Epithelial cell of proximal tubule (primary cell): ENCODE measurements at regions not wholly inside any gene's neighbourhood (a gene's known extent, or its start where the extent isn't known, plus 50 kb on each side); places are given as distances from the start of the nearest gene placed in this dataset.

Experiments
- DNase-seq: peaks from one replicate; pipeline ENCODE4 v3.0.0-alpha.2; 2011; ENCODE audit warnings: low read depth
- H3K4me3 ChIP-seq: 2 replicates; pipeline ENCODE4 v1.5.1; 2011; ENCODE audit warnings: low read depth, mild to moderate bottlenecking, low read length
- CTCF ChIP-seq: conservative IDR thresholded peaks from 2 replicates; pipeline ENCODE4 v1.5.1; 2012; ENCODE audit warnings: low read depth, mild to moderate bottlenecking, low read length

- no peak for DNase-seq
- no peak for TF ChIP-seq CTCF
- no peak overlapping the region for H3K4me3 ChIP-seq
These were observed 86.5 kb upstream of the GALNT18 start for GRCh38 chr11:11708256-11708655.

GRCh38 chr11:11706028-11706427 is 84.2 kb upstream of the GALNT18 start:
- no peak for TF ChIP-seq CTCF
- H3K4me3 ChIP-seq = no peak overlapping the region

GRCh38 chr11:11703885-11704284 is 82.1 kb upstream of the GALNT18 start:
- no peak for TF ChIP-seq CTCF
- no peak for DNase-seq

More at GRCh38 chr11:11706028-11706427, 84.2 kb upstream of the GALNT18 start:
- no peak for DNase-seq

DNA sequence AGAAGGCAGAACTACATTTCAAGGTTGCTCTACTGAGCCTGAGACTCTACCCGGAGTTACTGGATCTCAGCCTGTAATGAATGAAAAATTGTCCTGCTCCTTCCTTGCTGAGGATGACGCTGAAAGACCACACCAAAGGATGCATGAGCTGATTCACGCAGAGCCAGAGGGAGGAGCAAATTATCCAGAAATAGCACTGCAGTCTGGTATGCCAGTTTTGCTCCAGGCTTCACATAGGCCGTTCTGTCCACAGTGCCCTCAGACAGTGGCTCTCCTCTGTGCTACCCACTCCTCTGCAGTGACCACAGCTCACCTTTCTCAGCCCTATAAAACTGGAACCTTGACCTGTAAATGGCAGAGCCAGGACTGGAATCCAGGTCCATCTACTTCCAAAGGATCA is 79.3 kb upstream of the GALNT18 start:
- H3K4me3 ChIP-seq = no peak overlapping the region
- DNase-seq = no peak
- TF ChIP-seq CTCF = no peak

More at GRCh38 chr11:11703885-11704284, 82.1 kb upstream of the GALNT18 start:
- H3K4me3 ChIP-seq = no peak overlapping the region

DNA sequence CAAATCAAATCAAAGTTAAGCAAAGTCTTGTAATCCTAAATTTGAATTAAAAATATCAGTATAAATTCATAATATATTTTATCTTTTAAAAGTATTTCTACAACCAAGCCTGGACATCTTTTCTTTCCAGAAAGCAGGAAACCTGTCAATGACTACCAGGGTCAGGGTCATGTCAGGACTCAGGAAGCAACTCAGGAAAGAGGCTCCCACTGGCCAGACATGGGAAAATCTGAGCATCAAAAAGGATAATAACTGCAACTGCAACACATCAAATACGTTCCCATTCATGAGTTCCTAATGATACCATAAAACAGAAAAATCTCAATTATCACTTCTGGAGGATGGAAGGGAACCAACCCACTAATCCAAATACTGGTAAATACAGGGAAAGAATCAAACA is 76.0 kb upstream of the GALNT18 start:
- DNase-seq = no peak
- no peak for TF ChIP-seq CTCF
- H3K4me3 ChIP-seq = no peak overlapping the region

GRCh38 chr11:11691296-11692151 is 69.7 kb upstream of the GALNT18 start:
- no peak for DNase-seq
- TF ChIP-seq CTCF = no peak
- no peak overlapping the region for H3K4me3 ChIP-seq

DNA sequence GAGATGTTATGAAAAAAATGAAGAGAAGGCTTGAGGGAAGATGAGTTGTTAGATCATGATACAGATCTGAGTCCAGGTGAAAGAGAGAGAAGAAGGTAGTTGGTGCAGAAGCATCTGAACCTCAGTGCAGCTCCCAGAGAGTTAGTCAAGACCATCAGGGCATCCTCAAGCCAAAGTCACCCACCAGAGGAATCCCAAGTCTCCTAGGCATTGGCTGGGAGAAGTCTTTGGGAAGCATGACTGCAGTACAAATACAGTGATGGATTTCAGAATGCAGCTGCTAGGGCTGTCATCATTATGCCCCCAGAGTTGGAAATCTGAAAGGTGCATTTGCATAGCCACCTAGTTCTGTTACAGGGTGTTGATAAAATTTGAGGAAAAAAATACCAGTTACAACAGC is 59.7 kb upstream of the GALNT18 start:
- no peak overlapping the region for H3K4me3 ChIP-seq
- no peak for TF ChIP-seq CTCF

More for the DNA sequence above, 59.7 kb upstream of the GALNT18 start:
- no peak for DNase-seq
